GM19328 (cell line): ENCODE measurements at regions not wholly inside any gene's neighbourhood (a gene's known extent, or its start where the extent isn't known, plus 50 kb on each side); places are given as distances from the start of the nearest gene placed in this dataset.
A peak's percentile ranks its signal among the peaks of the same experiment; 100 is the strongest.
"Not testable (repeated sequence)": the region's sequence is repeated elsewhere in the genome, so short reads cannot be mapped to it uniquely, and the experiment has no call there.

Source experiments
- ATAC-seq: cut with Tn5 transposase; IDR thresholded peaks from one replicate; pipeline ENCODE4 v1.9.1; 2021; ENCODE audit warnings: mild to moderate bottlenecking, moderate library complexity; ENCODE audit not compliant: unreplicated experiment

DNA sequence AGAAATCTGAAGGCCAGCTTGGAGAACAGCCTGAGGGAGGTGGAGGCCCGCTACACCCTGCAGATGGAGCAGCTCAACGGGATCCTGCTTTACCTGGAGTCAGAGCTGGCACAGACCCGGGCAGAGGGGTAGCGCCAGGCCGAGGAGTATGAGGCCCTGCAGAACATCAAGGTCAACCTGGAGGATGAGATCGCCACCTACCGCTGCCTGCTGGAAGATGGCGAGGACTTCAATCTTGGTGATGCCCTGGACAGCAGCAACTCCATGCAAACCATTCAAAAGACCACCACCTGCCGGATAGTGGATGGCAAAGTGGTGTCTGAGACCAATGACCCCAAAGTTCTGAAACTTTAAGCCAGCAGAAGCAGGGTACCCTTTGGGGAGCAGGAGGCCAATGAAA is 318.4 kb downstream of the ZFHX3 start:
- ATAC-seq, result not testable (repeated sequence)

DNA sequence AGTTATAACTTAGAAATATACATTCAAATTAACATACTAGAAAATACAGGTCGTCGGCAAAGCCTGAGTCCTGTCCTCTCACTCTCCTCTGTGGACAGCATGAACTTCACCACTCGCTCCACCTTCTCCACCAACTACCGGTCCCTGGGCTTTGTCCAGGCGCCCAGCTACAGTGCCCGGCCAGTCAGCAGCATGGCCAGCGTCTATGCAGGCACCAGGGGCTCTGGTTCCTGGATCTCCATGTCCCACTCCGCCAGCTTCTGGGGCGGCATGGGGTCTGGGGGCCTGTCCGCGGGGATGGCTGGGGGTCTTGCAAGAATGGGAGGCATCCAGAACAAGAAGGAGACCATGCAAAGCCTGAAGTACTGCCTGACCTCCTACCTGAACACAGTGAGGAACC is 319.4 kb downstream of the ZFHX3 start:
- ATAC-seq, result no peak

DNA sequence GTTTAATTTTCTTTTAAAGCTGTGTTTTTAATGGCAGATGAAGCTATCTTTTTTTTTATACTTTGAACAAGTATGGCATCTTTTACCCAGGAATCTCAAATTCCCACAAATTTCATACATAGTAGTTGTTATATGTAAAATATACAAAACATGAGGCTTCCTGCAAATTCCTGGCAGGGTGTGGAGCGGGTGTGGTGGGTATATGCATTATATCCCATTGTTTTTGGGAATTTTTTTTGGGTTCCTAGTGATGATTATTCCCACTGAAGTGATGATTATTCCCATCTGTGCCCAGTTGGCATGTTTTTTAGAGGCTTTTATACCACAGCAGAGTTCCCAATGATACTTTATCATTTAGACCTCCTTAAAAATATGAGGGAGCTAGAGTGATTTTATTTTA is 320.4 kb downstream of the ZFHX3 start:
- no peak for ATAC-seq

DNA sequence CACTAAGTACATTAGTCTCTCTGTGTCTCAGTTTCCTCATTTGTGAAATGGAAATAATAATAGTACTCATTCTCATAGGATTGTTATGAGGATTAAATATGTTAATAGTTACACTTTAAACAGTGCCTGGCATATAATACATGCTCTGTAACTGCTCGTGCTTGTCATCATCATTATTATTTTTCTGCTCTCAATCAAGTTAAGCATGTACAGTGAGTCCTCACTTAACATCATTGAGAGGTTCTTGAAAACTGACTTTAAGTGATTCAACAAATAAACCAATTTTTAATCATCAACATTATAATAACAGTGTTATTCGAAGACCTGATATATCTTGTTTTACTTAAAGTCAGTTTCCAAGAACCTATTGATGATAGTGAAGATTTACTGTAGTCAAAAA is 322.3 kb downstream of the ZFHX3 start:
- ATAC-seq, result no peak

DNA sequence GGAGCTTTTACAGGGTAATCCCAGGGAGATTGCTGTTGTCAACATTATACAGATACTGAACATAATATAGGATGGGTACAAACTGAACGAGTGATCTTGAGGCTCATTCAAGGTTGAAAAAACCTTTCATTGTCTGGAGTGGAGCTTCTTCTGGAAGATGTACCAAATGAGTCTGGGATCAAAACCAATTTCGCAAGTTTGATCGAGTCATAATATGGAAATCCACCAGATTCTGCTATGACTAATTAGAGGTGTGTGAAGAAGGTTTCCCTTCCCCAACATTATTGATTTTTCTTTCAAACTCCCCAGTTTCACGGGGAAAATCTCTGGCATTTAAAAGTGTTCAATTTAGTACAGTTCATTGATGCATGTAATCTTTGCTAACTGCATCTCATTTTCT is 324.1 kb downstream of the ZFHX3 start:
- no peak for ATAC-seq

DNA sequence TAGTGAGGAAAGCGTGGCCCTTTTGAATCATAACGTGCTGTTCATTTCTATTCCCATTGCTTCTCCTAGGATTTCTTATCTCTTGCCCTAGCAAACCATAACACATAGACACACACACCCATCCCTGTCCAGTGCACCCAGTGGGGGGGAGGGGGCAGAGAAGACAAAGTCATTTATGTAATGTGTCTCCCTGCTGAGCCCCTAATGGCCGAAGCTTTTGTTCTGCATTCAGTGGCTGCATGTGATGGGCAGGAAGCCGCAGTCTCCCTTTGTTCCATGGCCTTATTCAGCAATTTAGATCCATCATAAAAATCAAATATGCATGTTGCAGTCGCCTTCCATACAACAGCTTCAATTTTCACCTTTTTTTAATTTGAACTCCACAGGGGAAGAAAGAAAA is 325.4 kb downstream of the ZFHX3 start:
- no peak for ATAC-seq

DNA sequence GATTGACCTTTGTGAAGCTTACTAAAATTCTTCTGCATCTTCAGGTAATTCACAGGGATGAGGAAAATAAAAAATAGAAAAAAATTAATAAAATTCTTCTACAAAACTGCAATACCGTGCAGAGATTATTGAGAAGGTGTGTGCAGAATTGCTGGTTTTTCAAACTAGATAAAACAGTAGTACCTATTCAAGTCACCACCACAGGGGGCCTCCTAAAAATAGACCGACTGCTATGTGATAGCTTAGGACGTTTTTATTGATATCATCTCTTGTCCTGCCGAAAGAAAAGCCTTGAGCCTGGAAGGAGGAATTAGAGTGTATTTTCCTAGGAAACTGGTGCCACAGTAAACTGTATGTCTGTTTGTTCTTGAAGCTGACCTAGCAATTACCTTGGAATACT is 325.9 kb downstream of the ZFHX3 start:
- ATAC-seq, result no peak

DNA sequence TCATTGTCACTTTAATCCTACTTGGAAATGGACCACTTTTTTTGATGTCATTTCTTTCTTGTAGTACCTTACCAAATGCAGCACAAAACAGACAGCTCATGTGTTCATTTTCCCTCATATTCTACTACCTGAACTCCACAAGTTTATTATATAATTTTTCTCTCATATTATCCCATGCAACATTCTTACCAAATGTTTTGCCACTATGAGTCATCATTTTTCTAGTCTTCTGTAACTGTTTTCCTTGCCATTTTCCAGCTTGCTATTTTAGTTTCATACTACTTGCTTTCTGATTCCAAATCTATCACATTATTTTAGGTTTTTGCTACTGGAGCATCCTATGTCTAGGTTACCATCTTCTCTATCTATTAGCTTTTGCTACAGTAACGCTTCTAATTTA is 332.7 kb downstream of the ZFHX3 start:
- no peak for ATAC-seq

DNA sequence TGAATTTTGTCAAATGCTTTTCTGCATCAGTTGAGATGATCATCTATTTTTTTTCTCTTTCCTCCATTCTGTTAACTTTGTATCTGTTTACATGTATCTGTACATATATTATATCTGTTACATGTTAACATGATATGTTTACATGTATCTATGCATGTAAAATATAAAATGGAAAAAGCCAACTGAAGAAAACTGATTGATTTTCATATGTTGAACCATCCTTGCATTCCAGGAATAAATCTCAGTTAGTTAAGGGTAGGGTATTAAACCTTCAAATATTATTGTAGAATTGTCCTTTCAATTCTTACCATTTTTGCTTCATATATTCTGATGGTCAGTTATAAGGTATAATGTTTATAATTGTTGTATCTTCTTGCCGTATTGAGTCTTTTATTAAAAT is 336.1 kb downstream of the ZFHX3 start:
- ATAC-seq, result no peak

DNA sequence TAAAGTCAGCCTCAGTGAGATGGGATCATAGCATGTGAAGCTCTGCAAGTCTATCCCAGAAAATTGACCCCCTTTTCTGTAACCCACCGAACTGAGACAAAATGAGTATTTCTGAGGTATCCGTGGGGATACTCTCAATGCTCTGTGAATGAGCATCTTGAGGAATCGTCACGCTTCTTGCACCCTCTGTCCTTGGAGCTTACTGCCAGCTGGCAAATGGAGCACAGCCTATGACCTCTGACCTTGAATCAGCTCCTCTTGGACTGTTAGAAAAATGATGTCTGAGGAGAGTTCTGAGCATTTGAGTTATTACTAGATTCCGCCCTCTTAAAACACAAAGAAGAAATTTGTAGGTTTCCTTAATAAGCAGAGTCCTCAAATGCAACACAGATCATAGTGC is 342.1 kb downstream of the ZFHX3 start:
- ATAC-seq, result no peak

DNA sequence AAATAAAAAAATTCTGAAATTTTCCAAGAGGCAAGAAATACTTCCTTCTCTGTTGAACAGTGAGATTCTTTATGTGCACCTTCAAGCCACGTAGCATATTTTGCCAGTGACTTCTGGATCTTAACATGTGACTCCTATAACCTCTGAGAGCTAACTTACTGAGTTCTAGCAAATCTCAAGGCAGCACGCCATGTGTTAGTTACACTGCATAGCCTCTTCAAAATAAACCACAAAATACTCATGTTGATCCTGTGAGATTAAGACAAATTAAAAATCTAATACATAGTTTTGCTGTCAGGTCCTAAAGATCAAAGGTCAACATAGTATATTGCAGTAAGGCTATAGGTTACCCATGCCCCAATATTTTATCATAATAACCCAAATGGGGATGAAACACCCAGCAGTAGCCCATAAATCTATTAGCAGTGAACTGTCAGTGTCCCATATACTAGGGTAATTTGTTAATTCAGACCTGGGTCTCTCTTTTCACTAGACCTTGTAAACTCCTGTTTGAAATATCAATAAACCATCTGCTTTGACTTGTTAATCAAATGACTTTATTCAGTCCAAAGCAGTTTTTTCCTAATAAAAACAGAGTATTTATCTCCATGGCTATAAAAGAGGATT is 343.1 kb downstream of the ZFHX3 start:
- ATAC-seq, result no peak

DNA sequence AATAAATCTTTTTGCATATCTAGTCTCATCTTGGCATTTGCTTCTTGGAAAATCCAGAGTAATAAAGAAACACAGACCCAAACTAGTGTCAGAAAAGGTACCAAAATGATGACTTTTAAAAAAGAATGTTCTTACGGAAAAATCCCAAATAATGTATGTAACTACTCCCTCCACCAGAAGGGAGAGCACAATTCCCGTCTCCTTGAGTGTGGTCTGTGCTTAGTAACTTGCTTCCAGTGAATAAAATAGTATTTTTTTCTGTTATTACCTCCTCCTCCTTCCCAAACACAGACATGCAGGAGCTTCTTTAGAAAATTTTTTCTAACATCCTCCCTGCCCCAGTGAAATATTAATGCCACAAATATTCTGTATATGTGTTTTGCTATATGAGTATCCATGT is 358.1 kb downstream of the ZFHX3 start:
- no peak for ATAC-seq

DNA sequence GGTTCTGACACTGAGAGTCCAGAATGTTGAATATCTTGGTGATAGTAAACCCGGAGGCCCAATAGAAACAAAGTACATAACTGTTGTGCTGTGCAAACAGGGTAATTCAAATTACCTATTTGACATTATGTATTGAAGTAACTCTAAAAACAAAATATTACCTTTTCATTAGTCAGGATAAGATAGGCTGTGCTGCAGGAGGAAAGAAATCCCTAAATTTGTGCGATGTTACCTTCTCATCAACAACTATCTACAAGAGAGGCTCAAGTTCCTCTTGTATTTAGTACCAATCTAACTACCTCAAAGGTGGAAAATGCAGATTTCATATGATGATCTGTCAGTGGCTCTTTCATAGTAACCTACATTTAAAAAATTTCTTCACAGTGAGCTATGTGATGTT is 367.2 kb downstream of the ZFHX3 start:
- no peak for ATAC-seq

DNA sequence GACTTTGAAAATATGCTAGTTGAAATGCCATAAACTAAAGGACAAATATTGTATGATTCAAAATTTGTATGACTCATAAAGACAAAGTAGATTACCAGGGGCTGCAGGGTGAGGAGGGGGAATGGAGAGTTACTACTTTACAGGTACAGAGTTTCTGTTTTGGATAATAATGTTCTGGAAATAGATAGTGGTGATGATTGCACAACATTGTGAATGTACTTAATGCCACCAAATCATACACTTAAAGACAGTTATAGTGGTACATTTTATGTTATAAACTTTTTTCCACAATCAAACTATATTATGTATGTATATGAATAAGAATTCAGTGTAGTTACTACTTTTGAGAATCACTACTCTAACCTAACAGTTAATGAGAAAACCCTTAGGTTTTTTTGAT is 368.1 kb downstream of the ZFHX3 start:
- ATAC-seq, result no peak

DNA sequence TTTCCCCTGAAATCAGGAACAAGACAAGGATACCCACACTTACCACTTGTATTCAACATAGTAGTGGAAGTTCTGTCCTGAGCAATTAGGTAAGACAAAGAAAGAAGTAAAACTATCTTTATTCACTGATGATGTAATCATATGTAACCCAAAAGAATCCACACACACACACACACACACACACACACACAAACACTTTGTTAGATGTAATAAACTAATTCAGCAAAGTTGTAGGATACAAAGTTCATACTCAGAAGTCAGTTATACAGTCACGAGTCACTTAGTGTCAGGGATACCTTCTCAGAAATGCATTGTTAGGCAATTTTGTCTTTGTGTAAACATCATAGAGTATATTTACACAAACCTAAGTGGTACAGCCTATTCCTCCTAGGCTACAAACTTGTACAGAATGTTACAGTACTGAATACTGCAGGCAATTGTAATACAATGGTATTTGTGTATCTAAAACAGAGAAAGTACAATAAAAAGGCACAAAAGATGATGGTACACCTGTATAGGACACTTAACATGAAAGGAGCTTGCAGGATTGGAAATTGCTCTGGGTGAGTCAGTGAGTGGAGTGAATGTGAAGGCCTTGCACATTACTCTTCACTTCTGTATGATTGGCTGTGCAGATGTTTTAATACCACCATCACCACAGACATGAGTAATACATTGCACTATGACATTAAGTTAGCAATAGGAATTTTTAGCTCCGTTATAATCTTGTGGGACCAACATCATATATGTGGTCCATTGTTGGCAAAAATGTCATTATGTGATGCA is 370.1 kb downstream of the ZFHX3 start:
- ATAC-seq, result no peak

DNA sequence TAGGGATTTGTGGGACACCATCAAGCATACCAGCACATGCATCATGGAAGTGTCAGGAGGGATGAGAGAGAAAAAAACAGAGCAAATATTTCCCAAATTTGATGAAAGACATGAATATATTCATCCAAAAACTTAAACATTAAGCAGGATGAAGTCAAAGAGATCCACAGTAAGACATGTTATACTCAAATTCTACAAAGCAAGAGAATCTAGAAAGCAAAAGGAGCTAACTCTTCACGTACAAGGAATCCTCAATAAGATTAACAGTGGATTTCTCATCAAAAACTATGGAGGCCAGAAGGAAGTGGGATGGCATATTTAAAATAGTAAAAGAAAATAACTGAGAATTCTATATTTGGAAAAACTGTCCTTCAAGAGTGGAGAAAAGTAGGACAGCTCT is 374.8 kb downstream of the ZFHX3 start:
- no peak for ATAC-seq

DNA sequence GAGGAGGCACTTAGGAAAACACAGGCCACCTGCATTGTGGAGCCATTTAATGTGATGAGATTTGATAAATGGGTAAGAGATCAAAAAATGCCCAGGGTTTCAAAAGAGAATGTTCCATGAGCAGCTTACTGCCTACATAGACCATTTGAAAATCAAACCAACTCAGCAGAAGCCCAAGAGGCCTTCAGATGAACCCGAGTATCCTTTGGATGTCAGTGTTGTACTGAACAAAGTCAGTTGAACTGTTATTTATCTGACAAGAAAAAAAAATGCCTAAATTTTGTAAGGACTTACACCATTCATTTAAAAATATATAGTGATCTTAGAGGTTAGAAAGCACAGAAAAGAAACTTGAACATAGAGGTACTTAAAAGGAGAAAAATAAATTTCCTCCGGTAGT is 381.7 kb downstream of the ZFHX3 start:
- ATAC-seq, result no peak

DNA sequence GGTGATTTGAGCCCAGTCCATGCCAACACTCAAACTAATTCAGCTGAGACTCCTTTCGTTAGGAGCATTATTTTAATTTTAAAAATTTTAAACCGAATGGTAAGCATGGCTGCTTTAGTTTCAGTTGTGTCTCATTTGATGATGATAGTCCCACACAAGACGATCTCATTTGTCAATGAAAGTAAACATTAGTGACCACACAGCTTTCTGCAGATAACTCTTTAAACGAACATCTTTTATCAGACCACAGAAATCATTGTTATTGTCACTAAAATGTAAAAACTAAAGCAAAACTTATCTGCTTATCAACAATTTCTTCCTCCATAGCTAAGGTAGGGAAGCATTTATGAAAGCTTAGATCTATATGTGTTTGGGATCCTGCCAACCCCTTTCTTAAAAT is 382.2 kb downstream of the ZFHX3 start:
- ATAC-seq, result no peak

DNA sequence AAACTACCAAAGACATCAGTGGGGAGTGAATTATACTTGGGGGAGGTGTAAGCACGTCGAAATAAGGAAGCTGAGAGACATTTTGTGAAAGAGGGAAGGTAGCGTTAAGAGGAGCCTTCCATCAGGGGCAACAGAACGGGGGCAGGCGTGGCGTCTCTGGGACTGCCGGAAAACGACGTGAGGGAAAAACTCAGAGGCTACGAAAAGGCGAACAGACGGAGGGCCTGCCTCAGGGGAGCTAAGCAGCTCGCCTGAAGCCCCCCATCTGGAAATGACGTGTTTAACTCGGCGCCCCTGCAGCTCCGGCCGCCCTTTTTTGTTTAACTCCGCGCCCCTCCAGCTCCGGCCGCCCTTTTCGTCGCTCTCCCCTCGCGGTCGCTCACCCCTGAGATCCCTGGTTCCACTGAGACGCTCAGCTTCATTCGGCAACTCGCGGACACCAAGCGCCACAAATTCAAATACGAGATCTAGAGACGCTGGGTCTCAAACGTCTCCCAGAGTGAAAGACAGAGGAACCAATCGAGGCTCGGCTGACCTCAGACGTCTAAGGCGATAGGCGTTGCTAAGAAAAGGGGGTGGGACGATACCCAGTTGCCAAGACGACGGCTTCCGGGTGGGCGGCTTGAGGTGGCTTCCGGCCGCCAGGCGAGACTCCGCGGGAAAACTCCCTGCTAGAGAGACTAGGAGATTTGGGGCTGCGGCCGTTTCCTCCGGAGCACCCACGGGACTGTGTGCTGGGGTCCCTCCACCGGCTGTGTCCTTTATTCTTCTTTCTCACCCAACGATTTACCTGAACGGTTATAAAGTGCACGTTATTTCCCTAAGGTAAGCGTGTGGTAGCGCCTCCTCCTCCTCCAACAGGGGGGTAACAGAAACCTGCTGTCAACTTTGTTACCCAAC is 383.2 kb downstream of the ZFHX3 start:
- peak; percentile 100 for ATAC-seq

DNA sequence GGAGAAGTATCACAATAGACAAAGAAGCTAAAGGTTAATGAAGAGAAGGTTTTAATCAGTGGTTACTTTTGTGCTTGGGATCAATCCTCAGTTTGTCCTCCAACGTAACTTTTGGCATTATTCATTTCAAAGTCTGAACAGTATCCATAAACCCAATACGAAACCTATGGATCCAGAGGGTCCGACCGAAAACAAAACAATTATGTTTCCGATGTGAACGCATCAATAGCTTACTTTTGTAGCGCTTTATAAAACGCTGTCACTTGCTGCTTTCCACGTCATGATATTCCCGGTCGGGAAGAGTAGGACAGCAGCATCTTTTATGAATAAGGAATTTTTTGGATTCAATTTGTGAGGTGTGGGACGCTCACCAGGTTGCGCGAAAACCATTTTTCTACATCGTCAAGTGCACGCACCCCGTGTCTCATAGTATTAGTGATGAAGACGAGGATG is 383.8 kb downstream of the ZFHX3 start:
- no peak for ATAC-seq

DNA sequence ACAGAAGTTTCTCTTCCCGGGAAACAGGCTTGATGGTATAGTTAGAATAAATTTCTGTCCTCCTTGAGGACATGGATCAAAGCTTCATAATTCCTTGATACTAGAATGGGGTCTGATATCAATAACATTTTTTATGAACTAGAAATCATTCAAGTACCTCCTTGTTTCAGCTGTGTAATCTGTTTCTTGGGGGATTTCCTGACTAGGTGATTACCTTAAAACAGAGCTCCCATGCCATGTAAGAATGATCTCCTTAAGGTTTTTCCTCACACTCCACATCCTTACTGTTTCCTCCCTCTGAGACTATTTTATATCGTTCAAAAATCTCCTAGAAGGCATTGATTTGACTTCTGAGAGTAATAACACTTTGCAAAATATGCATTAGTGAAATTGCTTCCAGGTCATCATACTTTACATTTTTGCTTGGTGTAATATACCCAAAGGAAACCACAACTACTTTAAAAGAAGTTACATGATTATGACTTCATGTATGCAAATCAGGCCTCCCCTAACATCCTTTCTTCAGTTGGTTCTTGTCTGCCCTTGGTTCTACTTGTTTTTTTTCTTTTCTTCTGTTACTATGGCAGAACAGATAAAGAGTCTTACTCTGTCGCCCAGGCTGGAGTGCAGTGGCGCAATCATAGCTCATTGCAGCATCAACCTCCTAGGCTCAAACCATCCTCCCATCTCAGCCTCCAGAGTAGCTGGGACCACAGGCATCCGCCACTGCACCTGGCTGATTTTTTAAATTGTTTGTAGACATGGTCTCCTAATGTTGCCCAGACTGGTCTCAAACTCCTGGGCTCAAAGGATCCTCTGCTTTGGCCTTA is 388.8 kb downstream of the ZFHX3 start:
- ATAC-seq, result no peak
